ENCODE measurements at regions not wholly inside any gene's neighbourhood (a gene's known extent, or its start where the extent isn't known, plus 50 kb on each side); places are given as distances from the start of the nearest gene placed in this dataset.

- no peak for TF ChIP-seq POLR2A (IDR thresholded peaks at IDR 0.05)
- TF ChIP-seq, protein P1, sequence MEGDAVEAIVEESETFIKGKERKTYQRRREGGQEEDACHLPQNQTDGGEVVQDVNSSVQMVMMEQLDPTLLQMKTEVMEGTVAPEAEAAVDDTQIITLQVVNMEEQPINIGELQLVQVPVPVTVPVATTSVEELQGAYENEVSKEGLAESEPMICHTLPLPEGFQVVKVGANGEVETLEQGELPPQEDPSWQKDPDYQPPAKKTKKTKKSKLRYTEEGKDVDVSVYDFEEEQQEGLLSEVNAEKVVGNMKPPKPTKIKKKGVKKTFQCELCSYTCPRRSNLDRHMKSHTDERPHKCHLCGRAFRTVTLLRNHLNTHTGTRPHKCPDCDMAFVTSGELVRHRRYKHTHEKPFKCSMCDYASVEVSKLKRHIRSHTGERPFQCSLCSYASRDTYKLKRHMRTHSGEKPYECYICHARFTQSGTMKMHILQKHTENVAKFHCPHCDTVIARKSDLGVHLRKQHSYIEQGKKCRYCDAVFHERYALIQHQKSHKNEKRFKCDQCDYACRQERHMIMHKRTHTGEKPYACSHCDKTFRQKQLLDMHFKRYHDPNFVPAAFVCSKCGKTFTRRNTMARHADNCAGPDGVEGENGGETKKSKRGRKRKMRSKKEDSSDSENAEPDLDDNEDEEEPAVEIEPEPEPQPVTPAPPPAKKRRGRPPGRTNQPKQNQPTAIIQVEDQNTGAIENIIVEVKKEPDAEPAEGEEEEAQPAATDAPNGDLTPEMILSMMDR (IDR thresholded peaks at IDR 0.05) = peak; percentile 43 to 91 (median 84)
Observed at GRCh38 chr17:72560303-72561247, 439.8 kb downstream of the SOX9 start.

Measured in Peyer's patch (tissue), 4 donors.